Hematopoietic multipotent progenitor cell treated with erythropoietin and hydrocortisone succinate and interleukin-3 and kit ligand, for 4 days (in vitro differentiated cells): ENCODE measurements at regions not wholly inside any gene's neighbourhood (a gene's known extent, or its start where the extent isn't known, plus 50 kb on each side); places are given as distances from the start of the nearest gene placed in this dataset.
A peak's percentile ranks its signal among the peaks of the same experiment; 100 is the strongest.

Experiments used
- DNase-seq: peaks from one replicate; pipeline ENCODE4 v3.0.0-alpha.2; 2015

GRCh38 chr16:55380485-55380884 is 56.5 kb downstream of the IRX6 start:
- DNase-seq: no peak

GRCh38 chr16:55384288-55385247 is 60.6 kb downstream of the IRX6 start:
- DNase-seq: no peak

GRCh38 chr16:55385359-55385758 is 61.4 kb downstream of the IRX6 start:
- no peak for DNase-seq

- DNase-seq: no peak
Observed at GRCh38 chr16:55386534-55387296, 62.7 kb downstream of the IRX6 start.

- no peak for DNase-seq
Observed at GRCh38 chr16:55388131-55388862, 64.3 kb downstream of the IRX6 start.

- no peak for DNase-seq
Observed at GRCh38 chr16:55389426-55390073, 65.5 kb downstream of the IRX6 start.

- DNase-seq: no peak
Observed at GRCh38 chr16:55390630-55391237, 66.7 kb downstream of the IRX6 start.

- peak; percentile 10 for DNase-seq
Observed at GRCh38 chr16:55391760-55392375, 67.9 kb downstream of the IRX6 start.

GRCh38 chr16:55392701-55393100 is 68.7 kb downstream of the IRX6 start:
- no peak for DNase-seq

GRCh38 chr16:55393991-55394390 is 70.0 kb downstream of the IRX6 start:
- DNase-seq: no peak

- no peak for DNase-seq
Observed at GRCh38 chr16:55398762-55399161, 74.8 kb downstream of the IRX6 start.

- no peak for DNase-seq
Observed at GRCh38 chr16:55399911-55400310, 75.9 kb downstream of the IRX6 start.

GRCh38 chr16:55401046-55401445 is 77.0 kb downstream of the IRX6 start:
- DNase-seq: no peak

GRCh38 chr16:55403464-55403863 is 75.5 kb upstream of the MMP2 start:
- DNase-seq: no peak

GRCh38 chr16:55406651-55407050 is 72.3 kb upstream of the MMP2 start:
- DNase-seq: no peak

- no peak for DNase-seq
Observed at GRCh38 chr16:55408661-55409060, 70.3 kb upstream of the MMP2 start.

- DNase-seq: no peak
Observed at GRCh38 chr16:55411231-55411630, 67.8 kb upstream of the MMP2 start.

- DNase-seq: peak; percentile 39
Observed at GRCh38 chr16:55418586-55418985, 60.4 kb upstream of the MMP2 start.

GRCh38 chr16:55421226-55421625 is 57.8 kb upstream of the MMP2 start:
- no peak for DNase-seq

- DNase-seq: no peak
Observed at GRCh38 chr16:55426865-55427484, 52.0 kb upstream of the MMP2 start.
